GM06990 (cell line): ENCODE measurements at regions not wholly inside any gene's neighbourhood (a gene's known extent, or its start where the extent isn't known, plus 50 kb on each side); places are given as distances from the start of the nearest gene placed in this dataset.

Source experiments
- DNase-seq: peaks from one replicate; pipeline ENCODE4 v3.0.0-alpha.2; 2011; ENCODE audit not compliant: insufficient read length; ENCODE audit errors: extremely low read depth
- H3K27me3 ChIP-seq: replicated peaks from 2 replicates; pipeline ENCODE4 v1.6.0; 2011; ENCODE audit warnings: low read length; ENCODE audit not compliant: control insufficient read depth, insufficient read depth
- H3K36me3 ChIP-seq: 2 replicates; pipeline ENCODE4 v1.5.1; 2011; ENCODE audit warnings: low read length; ENCODE audit not compliant: control insufficient read depth, insufficient read depth
- H3K4me3 ChIP-seq: replicated peaks from 2 replicates; pipeline ENCODE4 v1.5.1; 2011; ENCODE audit warnings: low read depth, mild to moderate bottlenecking, control low read depth, low read length
- TF ChIP-seq, protein P1 (sequence below): IDR thresholded peaks from 2 replicates; pipeline ENCODE4 v1.5.1; 2011; ENCODE audit warnings: low read length, control low read depth, mild to moderate bottlenecking, inconsistent platforms; ENCODE audit not compliant: insufficient read depth, poor library complexity, severe bottlenecking

DNA sequence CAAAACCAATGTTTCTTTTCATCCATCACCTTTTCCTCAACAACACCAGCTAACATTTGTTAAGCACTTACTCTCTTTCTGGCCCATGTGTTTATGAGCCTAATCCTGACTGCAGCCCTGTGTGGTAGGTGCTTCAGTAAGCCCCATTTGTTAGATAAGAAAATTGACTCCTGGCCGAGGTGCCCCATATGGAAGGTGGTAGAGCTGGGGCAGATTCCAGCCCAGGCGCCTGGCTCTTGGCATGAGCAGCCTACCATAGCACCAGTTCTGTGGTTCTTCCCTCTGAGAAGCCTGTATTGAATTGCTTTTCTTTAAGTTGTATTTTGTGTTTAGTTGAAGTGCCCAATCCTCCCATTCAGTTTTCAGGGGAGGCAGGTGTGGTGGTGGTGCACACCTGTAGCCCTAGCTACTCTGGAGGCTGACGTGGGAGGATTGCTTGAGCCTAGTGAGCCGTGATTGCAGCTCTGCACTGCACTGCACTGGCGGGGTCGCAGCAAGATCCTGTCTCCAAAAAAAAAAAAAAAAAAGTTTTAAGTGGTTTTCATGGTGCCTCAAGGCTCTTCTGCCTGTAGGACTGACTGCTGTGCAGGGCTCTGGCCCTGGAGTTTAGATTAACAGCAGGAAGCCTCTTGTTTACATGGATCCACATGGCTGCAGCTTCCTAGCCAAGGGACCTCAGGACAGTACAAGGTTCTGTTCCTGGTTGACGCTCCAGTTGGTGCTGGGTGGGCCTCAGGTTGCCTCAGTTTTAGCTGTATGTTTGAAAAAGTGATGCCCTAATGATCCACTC, 125.9 kb downstream of the MRPS6 start:
- no peaks in the 10 kb centered on the region for H3K36me3 ChIP-seq
- TF ChIP-seq, protein P1, sequence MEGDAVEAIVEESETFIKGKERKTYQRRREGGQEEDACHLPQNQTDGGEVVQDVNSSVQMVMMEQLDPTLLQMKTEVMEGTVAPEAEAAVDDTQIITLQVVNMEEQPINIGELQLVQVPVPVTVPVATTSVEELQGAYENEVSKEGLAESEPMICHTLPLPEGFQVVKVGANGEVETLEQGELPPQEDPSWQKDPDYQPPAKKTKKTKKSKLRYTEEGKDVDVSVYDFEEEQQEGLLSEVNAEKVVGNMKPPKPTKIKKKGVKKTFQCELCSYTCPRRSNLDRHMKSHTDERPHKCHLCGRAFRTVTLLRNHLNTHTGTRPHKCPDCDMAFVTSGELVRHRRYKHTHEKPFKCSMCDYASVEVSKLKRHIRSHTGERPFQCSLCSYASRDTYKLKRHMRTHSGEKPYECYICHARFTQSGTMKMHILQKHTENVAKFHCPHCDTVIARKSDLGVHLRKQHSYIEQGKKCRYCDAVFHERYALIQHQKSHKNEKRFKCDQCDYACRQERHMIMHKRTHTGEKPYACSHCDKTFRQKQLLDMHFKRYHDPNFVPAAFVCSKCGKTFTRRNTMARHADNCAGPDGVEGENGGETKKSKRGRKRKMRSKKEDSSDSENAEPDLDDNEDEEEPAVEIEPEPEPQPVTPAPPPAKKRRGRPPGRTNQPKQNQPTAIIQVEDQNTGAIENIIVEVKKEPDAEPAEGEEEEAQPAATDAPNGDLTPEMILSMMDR: no peak
- H3K27me3 ChIP-seq: no peaks in the 10 kb centered on the region
- no peak for DNase-seq
- no peak overlapping the region for H3K4me3 ChIP-seq

DNA sequence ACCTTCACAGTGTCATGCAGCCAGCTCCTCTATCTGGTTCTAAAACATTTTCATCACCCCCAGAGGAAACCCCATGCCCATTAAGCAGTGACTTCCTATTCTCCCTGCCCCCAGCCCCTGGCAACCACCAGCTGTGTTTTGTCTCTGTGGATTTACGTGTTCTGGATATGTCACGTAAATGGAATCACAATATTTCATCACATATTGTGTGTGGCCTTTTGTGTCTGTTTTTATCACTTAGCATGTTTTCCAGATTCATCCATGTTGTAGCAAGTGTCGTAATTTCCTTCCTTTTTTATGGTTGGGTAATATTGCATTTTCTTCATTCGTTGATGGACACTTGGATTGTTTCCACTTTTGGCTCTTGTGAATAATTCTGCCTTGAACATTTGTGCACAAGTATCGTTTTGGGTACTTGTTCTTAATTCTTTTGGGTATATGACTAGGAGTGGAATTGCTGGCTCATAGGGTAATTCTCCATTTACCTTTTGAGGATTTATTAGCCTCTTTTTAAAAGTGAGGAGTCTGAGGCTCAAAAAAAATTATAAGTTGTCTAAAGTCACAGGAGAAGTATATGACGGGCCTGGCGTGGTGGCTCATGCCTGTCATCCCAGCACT, 127.0 kb downstream of the MRPS6 start:
- no peaks in the 10 kb centered on the region for H3K27me3 ChIP-seq
- TF ChIP-seq, protein P1: no peak
- no peak for DNase-seq
- H3K36me3 ChIP-seq: no peaks in the 10 kb centered on the region
- H3K4me3 ChIP-seq: no peak overlapping the region

DNA sequence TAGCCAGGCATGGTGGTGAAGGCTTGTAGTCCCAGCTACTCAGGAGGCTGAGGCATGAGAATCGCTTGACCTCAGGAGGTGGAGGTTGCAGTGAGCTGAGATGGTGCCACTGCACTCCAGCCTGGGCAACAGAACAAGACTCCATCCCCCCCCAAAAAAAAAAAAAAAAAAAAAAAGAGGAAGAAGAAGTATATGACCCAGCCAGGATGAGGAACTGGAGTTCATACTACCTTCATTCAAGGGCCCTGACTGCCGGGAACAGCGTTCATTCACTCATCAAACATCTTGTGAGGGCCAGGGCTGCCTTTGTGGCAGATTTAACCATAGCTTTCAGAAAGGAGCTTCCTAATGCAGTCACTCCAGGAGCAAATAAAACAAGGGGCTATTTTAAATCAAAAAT, 127.6 kb downstream of the MRPS6 start:
- H3K36me3 ChIP-seq: no peaks in the 10 kb centered on the region
- H3K27me3 ChIP-seq: no peaks in the 10 kb centered on the region
- TF ChIP-seq, protein P1: no peak
- DNase-seq: no peak
- H3K4me3 ChIP-seq: no peak overlapping the region

DNA sequence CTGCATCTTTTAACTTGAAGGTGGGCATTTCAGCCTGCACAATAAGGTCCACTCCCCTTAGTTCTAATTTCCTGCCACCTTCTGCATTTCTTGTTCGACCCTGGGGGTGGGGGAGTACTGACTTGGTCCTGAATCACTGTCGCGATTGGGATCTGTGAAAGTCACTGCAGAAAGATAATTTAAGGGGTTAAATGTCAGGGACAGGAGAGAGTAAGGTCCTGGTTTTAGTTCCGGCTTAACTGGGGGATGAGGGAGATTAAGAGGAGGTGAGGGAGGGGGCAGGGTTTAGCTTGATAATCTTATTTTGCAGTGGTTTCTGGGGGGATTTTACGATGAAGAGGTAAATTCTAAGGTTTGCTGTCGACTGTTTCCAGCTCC, 128.1 kb downstream of the MRPS6 start:
- DNase-seq: no peak
- H3K36me3 ChIP-seq: no peaks in the 10 kb centered on the region
- H3K27me3 ChIP-seq: no peaks in the 10 kb centered on the region
- TF ChIP-seq, protein P1: no peak
- peak overlapping the region; percentile 49 for H3K4me3 ChIP-seq

DNA sequence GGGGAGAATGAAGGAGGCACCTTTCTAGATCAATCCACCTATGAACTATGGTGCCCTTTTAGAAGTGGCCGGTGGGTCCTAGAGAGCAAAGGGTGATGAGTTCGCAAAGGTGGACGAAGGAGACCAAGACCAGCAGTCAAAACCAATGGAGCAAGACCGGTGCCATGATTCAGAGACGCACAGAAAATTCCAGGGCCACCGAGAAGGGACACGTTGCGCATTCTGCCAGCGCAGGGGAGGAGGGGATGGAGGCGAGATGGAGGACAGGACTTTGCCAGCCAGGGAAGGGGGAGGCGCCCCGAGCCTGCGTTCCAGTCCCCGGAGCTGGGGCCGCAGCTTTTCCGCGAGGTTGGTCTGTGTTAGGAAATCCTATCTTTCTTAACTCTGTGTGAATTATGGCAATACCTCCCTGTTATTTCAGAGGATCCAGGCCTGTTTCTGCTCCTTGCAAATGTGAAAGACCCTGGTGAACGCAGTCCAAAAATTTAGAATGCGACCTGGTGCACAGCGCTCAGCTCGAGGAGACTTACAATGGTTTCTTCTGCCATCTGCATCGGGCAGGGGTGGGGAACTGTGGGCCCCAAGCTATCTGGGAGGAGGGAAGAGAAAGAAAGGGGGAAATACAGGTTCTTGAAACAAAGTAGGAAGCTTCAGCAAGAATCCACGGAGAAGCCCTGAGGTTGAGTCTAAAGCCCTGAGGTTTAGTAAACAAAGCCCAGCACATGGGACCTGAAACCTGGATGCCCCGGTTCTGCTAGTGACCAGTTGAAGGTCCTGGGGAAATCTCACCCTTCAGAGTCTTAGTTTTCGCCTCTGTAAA, 129.4 kb downstream of the MRPS6 start:
- H3K27me3 ChIP-seq: no peaks in the 10 kb centered on the region
- TF ChIP-seq, protein P1: no peak
- DNase-seq: no peak
- no peak overlapping the region for H3K4me3 ChIP-seq
- H3K36me3 ChIP-seq: no peaks in the 10 kb centered on the region
